ENCODE measurements at regions not wholly inside any gene's neighbourhood (a gene's known extent, or its start where the extent isn't known, plus 50 kb on each side); places are given as distances from the start of the nearest gene placed in this dataset.
"Not testable (repeated sequence)": the region's sequence is repeated elsewhere in the genome, so short reads cannot be mapped to it uniquely, and the experiment has no call there.

DNA sequence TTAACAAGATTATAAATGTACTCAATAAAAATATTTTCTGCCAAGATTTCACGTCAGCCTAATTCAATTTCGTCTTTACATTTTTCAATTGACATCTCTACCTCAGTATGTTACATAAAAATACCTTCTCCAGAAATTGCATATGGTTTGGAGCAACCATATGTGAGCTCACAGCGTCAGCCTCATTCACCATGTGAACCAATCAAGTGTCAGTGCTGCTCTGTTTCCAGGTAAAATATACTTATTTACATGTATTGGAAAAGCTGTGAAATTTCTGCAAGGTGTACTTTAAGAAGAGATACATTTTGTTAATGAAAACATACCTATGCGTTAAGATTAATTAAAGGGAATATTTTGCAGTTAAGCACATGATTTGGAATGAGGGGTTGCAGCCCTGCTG is 110.7 kb upstream of the PRSS1 start:
- H3K4me3 ChIP-seq (ENCODE audit: low read depth, low read length): no peak overlapping the region
- DNase-seq (ENCODE audit: low read depth): no peak

DNA sequence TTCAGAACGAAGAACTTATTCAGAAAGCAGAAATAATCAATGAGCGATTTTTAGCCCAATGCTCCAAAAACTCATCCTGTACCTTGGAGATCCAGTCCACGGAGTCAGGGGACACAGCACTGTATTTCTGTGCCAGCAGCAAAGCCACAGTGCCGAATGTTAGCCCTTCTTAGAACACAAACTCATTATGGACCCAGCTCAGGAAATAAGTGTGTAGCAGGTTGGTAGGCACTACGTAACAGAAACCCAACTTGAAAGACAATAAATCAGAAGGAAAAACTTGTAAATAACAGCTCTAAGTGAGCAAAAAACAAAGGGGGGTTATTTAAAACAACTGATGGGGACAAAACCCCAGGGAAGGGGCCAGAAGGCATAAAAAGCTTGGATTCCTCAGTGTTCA is 112.0 kb upstream of the PRSS1 start:
- H3K4me3 ChIP-seq (ENCODE audit: low read depth, low read length): no peak overlapping the region
- no peak for DNase-seq (ENCODE audit: low read depth)

DNA sequence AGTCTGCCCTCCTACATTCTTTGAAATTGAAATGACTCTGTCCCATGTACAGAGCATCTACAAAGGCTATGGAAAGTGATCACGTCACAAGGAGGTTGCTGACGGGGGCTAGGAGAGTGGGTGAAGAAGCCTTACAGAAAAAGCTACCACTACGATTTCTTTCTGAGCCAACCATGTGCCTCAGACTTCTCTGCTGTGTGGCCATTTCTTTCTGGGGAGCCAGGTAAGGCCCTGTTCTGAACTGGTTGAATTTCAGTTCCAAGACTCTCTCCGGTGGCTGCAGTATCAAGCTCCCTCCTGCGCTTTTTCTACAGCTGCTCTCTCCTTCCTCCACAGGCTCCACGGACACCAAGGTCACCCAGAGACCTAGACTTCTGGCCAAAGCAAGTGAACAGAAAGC is 112.5 kb upstream of the PRSS1 start:
- H3K4me3 ChIP-seq (ENCODE audit: low read depth, low read length): no peak overlapping the region
- DNase-seq (ENCODE audit: low read depth): no peak

- not testable (repeated sequence) for H3K4me3 ChIP-seq (ENCODE audit: low read depth, low read length); DNase-seq (ENCODE audit: low read depth)
Observed at GRCh38 chr7:142636107-142636506, 113.2 kb upstream of the PRSS1 start.

DNA sequence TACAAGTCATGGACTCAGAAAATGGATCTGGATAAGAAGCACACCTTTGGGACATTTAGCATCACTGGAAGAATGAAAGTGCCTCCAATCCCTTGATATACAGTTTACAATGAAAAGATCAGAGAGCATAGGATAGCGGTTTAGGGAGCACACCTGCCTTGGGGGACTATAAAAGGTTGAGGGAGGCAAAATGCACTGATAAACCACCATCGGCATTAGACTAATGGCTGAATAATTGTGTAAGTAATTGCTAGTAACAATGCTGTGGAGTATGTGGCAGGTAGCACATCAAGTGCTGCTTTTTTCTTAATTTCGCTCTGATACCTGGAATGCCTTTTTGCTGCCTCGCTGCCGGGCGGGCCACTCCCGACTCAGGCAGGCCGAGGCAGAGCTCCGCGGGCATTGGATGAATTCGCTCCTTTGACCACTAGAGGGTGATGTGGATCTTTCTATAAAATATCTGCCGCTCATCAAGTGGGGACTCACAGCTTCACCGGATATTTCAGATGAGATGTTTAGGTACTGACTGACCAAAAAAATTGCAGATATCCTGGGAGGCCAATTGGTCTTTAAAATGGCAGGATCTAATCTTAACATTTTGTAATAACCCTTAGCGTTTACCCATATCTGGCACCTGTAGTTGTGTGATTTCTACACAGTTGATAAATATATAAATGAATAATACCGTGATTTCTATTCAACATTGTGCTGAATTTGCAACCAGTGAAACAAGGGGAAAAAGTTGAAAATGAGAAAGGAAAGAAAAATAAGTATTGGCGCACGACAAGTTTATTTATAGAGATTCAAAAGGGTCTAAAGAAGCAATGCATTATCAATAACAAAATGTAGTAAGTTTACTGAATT is 116.8 kb upstream of the PRSS1 start:
- DNase-seq (ENCODE audit: low read depth): peak; percentile 23
- no peak overlapping the region for H3K4me3 ChIP-seq (ENCODE audit: low read depth, low read length)

GRCh38 chr7:142629588-142630260 is 119.5 kb upstream of the PRSS1 start:
- H3K4me3 ChIP-seq (ENCODE audit: low read depth, low read length): no peak overlapping the region
- peak; percentile 27 for DNase-seq (ENCODE audit: low read depth)

GRCh38 chr7:142628945-142629344 is 120.3 kb upstream of the PRSS1 start:
- no peak for DNase-seq (ENCODE audit: low read depth)

DNA sequence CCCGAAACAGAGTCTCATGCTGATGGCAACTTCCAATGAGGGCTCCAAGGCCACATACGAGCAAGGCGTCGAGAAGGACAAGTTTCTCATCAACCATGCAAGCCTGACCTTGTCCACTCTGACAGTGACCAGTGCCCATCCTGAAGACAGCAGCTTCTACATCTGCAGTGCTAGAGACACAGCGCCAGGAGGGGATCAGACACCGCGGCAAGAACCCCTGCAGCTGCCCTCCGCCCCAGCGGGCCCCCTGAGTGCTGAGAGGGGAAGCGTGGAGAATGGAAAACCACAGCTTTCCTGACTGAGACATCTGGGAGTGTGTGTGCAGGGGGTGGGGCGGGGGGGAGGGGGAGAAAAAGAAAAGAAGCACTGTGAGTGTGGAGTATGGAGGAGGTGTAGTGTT is 122.0 kb upstream of the PRSS1 start:
- not testable (repeated sequence) for DNase-seq (ENCODE audit: low read depth); H3K4me3 ChIP-seq (ENCODE audit: low read depth, low read length)

More at GRCh38 chr7:142628945-142629344, 120.3 kb upstream of the PRSS1 start:
- H3K4me3 ChIP-seq (ENCODE audit: low read depth, low read length): no peak overlapping the region

GRCh38 chr7:142626420-142627035 is 122.7 kb upstream of the PRSS1 start:
- no peak for DNase-seq (ENCODE audit: low read depth)
- H3K4me3 ChIP-seq (ENCODE audit: low read depth, low read length): no peak overlapping the region

DNA sequence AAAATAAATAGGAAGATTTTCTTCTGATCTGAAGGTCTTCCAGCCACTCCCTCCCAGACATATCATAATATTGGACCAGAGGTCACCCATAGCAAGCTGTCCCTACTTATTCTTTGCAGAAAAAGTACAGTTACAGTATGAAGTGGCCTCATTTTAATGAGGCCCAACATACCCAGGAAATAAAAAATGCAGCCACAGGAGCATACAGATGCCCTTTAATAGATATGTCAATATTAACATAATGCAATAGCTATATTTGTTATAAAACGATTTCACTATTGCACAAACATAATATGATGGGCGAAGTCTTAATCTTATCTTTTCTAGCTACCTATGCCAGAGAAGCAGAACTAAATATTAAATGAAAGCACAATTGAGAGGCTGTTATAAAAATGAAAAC is 124.1 kb upstream of the PRSS1 start:
- H3K4me3 ChIP-seq (ENCODE audit: low read depth, low read length); DNase-seq (ENCODE audit: low read depth): not testable (repeated sequence)

DNA sequence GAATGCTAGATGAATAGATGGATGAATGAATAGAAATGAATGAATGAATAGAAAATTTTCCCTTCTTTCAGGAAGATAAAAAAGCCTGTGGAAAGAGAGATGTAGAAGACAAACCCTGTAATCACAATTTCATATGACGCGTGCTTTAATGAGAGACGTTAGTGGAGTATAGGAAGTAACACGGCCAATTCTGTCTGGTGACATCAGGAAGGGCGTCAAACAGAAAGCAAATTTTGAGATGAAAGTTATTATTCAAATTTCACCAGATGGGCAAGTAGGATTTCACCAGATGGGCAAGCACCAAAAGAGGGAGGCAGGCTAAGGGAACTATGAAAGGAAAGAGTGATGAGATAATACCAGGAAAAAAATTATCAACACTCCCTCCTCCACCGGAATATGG is 128.9 kb upstream of the PRSS1 start:
- no peak for DNase-seq (ENCODE audit: low read depth)
- H3K4me3 ChIP-seq (ENCODE audit: low read depth, low read length): no peak overlapping the region

- no peak for DNase-seq (ENCODE audit: low read depth)
- H3K4me3 ChIP-seq (ENCODE audit: low read depth, low read length): no peak overlapping the region
Observed at GRCh38 chr7:142618655-142619351, 130.5 kb upstream of the PRSS1 start.

DNA sequence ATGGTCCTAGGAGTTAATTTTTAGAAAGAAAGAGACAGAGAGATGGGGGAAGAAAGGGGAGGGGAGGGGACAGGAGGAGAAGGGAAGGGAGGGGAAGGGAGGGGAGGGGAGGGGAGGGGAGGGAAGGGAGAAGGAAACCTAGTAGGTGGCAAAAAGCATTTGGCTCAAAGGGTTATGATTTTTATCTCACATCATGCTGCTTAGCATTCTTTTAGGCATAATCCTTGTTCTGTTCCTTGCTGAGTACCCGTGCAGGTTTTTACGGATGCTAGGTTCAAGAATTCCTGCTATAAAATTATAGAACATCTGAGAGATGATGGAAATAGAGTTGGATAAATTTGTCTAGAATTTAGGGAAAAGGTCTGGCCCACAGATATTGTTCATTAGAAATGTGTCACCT is 132.4 kb upstream of the PRSS1 start:
- H3K4me3 ChIP-seq (ENCODE audit: low read depth, low read length): no peak overlapping the region

DNA sequence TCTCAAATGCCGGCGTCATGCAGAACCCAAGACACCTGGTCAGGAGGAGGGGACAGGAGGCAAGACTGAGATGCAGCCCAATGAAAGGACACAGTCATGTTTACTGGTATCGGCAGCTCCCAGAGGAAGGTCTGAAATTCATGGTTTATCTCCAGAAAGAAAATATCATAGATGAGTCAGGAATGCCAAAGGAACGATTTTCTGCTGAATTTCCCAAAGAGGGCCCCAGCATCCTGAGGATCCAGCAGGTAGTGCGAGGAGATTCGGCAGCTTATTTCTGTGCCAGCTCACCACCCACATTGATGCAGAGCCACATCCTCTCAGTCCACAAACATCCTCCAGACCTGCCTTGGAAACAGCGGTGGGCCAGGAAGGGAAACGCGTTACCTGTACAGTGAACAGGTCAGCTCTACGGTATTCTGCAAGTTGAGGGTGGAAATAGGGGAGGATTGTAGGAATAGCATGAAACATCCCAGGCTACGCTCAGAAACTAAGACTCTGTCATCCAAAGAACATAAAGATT is 133.1 kb upstream of the PRSS1 start:
- no peak overlapping the region for H3K4me3 ChIP-seq (ENCODE audit: low read depth, low read length)
- no peak for DNase-seq (ENCODE audit: low read depth)

More for the DNA sequence above, 132.4 kb upstream of the PRSS1 start:
- DNase-seq (ENCODE audit: low read depth): no peak

DNA sequence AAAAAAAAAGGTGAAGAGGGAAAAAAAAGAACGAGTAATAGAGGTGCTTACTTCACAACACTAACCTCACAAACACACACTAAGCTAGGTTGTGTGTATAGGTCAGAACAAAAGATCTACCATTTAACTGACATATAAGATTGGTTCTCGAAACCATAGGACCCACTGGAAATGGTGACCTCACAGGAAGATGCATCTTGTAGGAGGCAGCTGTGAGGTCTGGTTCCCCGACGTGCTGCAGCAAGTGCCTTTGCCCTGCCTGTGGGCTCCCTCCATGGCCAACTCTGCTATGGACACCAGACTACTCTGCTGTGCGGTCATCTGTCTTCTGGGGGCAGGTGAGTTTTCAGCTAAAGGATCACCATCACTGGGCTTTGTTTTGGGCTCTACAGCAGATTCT is 133.8 kb upstream of the PRSS1 start:
- no peak overlapping the region for H3K4me3 ChIP-seq (ENCODE audit: low read depth, low read length)
- no peak for DNase-seq (ENCODE audit: low read depth)

DNA sequence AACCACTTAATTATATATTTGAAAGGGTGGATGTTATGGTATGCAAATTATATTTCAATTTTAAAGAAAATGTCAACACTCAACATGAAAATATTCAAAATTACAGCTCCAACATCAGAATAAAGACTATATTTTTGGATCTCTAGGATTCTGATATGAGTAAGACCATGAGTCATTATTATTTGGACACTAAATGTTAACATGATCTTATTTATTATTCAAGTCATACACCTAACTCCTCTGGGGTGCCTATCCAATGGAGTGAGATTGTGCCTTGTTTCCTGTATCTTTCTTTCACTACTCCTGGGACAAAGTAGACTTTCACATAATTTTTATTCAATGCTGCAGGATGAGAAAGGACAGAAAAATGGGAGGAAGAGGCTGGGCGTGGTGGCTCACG is 135.2 kb upstream of the PRSS1 start:
- H3K4me3 ChIP-seq (ENCODE audit: low read depth, low read length): no peak overlapping the region
- no peak for DNase-seq (ENCODE audit: low read depth)

DNA sequence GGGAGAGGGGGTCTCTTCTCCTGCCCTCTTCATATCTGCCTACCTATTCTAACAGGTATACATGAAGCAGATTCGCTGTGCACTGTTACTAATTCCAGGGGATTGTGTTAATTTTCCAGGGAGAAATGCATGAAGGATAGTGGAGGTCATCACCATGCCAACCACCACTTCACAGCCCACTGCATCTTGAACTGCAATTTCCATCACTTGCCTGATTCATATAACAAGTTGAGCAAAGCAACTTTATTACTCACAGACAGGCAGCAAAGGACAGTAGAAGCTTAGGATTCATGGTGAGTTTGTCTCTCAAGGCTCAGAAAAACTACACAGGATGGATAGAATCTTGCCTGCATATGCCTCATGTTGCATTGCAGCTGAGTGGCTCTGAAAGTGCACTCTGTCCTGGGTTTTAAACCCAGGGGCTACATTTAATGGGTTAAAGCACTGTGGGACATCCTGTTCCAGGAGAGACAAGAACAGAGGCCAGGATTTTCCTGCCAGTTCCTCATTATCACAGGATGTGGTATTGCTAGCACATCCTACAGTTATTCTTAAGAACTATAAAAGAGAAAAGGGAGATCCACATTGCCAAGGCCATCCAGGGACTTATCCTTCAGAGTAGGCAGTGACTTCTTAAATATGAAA is 136.9 kb upstream of the PRSS1 start:
- peak; percentile 74 for DNase-seq (ENCODE audit: low read depth)
- no peak overlapping the region for H3K4me3 ChIP-seq (ENCODE audit: low read depth, low read length)

DNA sequence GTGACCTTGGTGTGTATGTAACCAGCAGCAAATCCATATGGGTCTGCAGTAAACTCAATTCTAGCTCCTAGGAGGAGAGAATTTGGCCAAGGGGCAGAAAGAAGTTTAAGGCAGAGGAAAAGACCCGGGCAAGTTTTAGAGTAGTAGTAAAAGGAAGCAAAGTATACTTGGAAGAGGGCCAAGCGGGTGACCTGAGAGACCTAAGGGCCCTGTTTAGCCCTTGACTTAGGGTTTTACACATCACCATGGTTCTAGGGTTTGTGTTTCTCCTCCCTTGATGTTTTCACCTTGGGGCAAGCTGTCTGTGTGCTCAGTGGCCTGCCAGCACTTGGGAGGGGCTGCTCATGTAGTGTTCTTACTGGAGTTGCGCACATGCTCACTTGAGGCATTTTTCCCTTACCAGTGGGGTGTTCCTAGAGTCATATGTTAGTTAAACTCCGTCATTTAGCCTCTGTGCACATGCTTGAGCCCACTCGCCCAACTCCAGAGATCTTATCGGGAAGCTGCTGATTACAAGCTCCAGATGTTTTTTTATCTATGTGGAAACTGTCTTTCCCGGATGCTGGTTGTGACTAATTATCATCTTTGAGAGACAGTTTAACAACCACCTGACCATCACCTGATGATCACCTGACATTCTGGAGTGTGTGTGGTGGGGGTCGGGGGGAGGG is 137.6 kb upstream of the PRSS1 start:
- peak; percentile 23 for DNase-seq (ENCODE audit: low read depth)
- no peak overlapping the region for H3K4me3 ChIP-seq (ENCODE audit: low read depth, low read length)
